CD4-positive, alpha-beta T cell treated with Interleukin-1 beta for 1 hour (primary cell): ENCODE measurements at regions not wholly inside any gene's neighbourhood (a gene's known extent, or its start where the extent isn't known, plus 50 kb on each side); places are given as distances from the start of the nearest gene placed in this dataset.
"Not testable (repeated sequence)": the region's sequence is repeated elsewhere in the genome, so short reads cannot be mapped to it uniquely, and the experiment has no call there.

Experiments used
- DNase-seq, 2 donors: peaks; one replicate each; pipeline ENCODE4 v3.0.0-alpha.2; 2020 to 2022

- no peak for DNase-seq
These were observed 101.0 kb upstream of the PTPN3 start for GRCh38 chr9:109599131-109599530.

- no peak for DNase-seq
These were observed 101.6 kb upstream of the PTPN3 start for GRCh38 chr9:109599711-109600110.

- DNase-seq = no peak
These were observed 102.0 kb upstream of the PTPN3 start for GRCh38 chr9:109600142-109600541.

GRCh38 chr9:109601181-109601580 lies 103.1 kb upstream of the PTPN3 start:
- DNase-seq = no peak

DNA sequence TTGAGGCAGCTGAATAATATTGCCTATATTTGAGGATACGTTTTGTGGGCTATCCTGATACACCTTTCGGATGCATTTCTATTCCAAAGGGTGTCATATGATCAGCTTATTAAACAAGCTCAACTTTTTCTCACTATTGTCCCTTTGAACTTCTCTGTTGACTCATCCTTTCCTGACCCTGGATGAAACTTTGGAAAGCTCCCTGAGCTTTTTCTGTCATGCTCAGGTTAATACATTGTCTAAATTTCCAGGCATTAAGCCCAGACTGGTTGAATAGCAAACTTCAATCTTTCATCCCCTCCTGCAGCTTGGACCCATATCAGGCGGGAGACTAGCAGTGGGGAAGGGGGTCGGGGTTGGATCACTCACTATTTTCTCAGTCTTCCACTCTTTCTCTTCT lies 104.9 kb upstream of the PTPN3 start:
- DNase-seq = no peak

DNA sequence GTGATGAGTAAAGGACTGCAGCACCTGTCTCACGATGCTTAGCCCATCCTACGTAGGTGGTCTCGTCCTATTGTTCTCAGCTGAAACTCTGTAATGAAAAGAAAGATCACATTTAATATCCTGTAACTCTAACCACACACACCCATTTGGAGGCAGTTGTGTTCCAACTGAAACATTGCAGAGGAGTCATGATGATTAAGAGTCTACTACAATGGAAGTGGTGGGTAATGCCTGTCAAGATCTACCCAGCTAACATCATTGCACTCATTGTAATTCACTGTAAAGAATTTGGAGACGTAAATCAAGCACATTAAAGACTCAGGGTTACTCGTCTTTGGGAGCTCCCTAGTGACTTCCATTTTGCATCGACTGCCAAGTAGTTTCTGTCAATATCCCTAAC lies 106.0 kb upstream of the PTPN3 start:
- no peak for DNase-seq

- DNase-seq = no peak
These were observed 106.7 kb upstream of the PTPN3 start for GRCh38 chr9:109604781-109605180.

GRCh38 chr9:109609060-109609459 lies 111.0 kb upstream of the PTPN3 start:
- DNase-seq = no peak

GRCh38 chr9:109616571-109617120 lies 118.5 kb upstream of the PTPN3 start:
- no peak for DNase-seq

GRCh38 chr9:109619310-109619709 lies 121.2 kb upstream of the PTPN3 start:
- DNase-seq = no peak

DNA sequence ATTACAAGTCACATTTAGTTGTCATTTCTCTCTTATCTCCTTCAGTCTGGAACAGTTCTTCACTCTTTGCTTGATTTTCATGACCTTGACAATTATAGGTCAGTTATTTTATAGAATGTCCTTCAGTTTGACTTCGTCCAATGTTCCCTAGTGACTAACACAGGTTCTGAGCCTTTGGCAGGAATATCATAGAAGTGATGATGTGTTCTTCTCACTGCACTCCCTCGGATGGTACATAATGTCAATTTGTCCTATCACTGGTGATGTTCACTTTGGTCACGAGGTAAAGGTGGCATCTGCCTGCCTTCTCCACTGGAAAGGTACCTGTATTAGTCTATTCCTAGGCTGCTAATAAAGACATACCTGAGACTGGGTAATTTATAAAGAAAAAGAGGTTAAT lies 126.0 kb upstream of the PTPN3 start:
- DNase-seq = no peak

DNA sequence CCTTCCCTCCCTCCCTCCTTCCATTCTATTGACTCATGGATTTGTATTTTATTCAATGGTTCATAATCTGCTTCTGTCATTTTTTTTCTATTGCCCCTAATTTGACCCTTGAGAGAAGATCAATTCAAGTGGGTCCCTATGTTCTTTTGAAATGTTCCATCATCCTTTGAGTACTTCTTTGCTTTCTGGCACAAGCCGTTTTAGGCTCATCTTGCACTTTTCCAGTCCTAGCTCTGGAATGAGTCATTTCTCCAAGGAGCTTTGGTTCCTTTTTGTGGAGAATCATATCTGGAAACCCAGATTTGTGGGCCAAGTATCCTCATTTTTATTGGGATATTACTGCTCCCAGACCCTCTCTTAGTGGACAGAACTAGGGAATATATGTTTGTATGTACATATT lies 126.8 kb upstream of the PTPN3 start:
- no peak for DNase-seq

GRCh38 chr9:109627042-109627441 lies 128.9 kb upstream of the PTPN3 start:
- no peak for DNase-seq

GRCh38 chr9:109629615-109630014 lies 131.5 kb upstream of the PTPN3 start:
- DNase-seq = no peak

DNA sequence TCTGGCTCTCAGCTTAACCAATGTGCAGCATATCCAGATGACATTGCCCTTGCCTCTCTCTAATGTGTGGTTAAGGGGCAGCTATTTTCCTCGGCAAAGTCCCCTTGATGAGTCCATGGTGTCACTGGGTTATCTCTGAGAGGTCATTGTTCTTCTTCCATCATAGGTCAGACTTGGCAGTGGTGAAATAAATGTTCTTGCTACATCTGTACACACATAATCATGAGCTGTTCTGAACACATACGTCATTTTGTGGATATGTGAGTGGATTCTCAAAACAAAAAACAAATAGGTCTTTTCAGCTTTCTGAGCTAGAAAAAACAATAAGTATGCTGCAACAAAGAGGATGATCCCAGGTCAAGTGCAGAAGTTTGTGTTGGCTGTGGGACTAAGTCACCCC lies 134.7 kb upstream of the PTPN3 start:
- no peak for DNase-seq

DNA sequence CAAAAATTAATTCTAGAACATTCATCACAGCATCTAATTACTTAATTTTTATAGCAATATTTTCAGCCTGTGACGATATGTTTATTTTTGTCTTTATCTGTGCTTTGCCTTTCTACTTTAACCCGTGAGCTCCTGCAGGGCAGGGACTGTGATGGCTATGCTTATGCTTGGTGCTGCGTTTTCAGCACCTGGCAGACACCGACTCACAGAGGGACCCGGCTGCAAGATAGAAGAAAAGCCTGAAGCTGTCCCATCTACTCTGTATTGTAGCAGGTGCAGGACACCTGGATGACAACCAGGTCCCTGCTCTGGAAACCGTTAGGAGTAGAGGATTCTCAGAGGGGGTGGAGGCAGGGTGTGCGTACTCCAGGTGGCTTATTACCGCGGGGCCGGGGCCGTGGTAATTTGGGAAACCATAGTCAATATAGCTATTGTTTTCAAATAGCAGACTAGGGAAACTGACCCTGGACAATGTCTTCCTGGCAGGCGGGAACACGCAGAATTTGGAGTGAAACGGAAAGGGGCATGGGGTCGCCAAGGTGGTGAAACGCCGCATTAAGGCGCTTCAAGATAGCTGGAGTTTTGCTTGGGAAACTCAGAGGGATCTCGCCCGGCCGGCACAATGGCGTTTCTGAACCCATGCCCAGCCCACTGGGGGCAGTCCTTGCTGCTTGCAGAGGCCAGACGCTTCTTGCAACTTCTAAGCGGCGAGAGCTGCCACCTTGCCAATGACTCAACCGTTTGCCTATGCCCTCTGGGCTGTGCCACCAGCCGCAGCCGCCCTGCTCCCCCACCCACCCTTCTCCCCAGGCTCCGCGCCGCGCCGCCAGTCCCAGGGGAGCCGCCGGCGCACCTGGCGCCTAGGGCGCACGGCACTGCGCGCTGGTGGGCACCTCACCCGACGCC lies 140.1 kb upstream of the PALM2AKAP2 start:
- no peak for DNase-seq

DNA sequence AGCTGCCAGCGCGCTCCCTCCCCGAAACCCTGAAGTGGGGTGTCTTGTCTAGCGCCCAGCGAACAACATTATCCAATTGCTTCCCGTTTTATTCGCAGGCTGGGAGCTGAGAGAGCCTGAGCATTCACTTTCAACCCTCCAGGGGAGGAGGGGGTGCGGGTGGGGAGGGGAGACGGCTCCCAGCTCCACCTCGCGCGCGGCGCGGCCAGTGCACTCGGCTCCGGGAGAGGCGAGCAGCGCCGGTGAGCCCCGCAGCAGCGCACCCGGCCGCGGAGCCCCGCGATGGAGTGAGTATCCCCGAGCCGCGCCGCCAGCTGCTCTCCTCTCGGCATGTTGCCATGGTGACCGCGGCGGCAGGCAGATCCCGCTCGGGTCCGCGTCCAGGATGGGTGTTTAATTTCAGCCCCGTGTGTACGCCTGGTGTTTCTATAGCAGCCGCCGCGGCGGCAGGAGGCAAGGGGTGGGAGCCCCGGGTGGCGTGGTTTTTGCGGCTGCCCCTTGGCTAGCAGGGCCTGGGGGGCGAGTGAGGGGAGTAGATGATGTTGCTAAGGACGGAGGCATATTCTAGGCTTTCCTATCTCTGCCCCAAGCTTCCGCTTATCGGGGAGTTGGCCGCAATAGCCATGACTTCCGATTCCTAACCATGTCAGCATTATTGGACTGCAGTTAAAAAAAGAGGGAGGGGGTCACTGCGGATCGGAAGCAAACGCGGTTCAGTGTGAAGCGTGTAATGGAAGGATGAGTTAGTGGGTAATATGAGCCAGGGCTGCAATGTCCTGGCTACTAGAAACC lies 139.2 kb upstream of the PALM2AKAP2 start:
- no peak for DNase-seq

DNA sequence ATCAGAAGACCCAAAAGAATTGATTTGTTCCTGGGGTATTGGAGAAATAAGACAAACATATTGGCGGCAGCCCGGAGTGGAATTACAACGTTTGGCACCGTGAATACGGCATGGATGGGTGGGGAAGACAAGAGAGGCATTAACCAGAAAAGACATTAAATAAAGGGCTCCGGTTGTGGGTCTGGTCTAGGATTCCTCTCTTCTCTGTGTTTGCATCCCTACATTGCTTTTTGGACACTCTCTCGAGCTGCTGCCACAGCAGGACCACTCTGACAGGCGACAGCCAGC lies 138.7 kb upstream of the PALM2AKAP2 start:
- DNase-seq = no peak

DNA sequence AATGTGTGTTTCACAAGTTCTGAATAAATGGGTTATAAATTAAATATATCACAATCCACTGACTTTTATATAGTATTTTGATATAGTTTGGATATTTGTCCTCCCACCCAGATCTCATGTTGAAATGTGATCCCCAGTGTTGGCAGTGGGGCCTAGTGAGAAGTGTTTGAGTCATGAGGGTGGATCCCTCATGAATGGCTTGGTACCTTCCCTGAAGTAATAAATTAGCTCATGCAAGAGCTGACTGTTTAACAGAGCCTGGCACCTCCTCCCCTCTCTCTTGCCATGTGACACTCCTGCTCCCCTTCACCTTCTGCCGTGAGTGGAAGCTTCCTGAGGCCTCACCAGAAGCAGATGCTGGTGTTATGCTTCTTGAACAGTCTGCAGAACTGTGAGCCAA lies 127.9 kb upstream of the PALM2AKAP2 start:
- no peak for DNase-seq

DNA sequence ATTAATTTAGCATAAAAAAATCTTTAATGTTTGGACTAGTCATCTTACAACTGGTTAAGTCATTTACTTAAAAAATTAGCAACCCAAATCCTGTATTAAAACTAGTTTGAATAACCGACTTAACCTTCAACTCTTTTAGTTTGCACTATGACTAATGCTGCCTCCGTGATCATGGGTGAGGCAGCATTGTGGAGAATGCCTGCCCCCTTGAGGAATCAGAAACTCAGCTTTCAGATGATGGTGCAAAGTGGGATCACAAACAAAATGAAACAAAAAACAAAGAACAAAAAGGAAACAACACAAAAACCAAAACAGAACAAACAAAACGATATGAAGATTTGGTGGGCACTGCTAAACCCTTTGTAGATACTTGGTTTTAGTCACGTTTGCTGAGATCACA lies 127.0 kb upstream of the PALM2AKAP2 start:
- no peak for DNase-seq

GRCh38 chr9:109653470-109653869 lies 126.5 kb upstream of the PALM2AKAP2 start:
- no peak for DNase-seq

- DNase-seq = not testable (repeated sequence)
These were observed 116.0 kb upstream of the PALM2AKAP2 start for GRCh38 chr9:109663978-109664377.

GRCh38 chr9:109665736-109666135 lies 114.3 kb upstream of the PALM2AKAP2 start:
- DNase-seq = not testable (repeated sequence)

GRCh38 chr9:109681301-109681700 lies 98.7 kb upstream of the PALM2AKAP2 start:
- no peak for DNase-seq
